ENCODE measurements at regions not wholly inside any gene's neighbourhood (a gene's known extent, or its start where the extent isn't known, plus 50 kb on each side); places are given as distances from the start of the nearest gene placed in this dataset.
A peak's percentile ranks its signal among the peaks of the same experiment; 100 is the strongest.

DNA sequence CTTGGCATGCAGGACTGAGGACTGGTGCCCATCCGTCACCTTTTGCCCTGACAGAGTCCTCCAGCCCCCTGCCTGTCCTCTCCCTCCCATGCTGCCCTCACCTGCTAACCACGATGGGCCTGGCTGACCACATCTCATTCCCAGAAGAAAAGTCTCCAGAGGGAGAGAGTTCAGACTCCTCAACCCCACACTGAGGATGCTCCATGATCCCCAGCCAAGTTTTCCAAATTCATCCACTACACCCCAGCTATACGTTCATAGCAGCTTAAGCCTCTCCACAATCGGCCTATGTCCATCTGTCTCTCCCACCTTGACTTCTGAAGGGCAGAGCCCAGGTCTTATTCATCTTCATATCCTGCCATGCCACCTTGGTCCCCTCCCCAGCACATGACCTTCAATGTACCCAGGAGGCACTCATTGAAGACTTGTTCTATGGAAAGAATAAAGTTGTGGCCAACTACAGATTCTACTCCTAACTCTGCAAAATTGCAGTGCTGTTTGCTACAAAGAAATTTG lies 115.6 kb upstream of the ID2 start:
- ChIA-PET POLR2A (no interaction called here), CTCF (no interaction called here)
- no peak overlapping the region for H3K4me3 ChIP-seq (ENCODE audit: low read depth, low read length)
- TF ChIP-seq, protein P1, sequence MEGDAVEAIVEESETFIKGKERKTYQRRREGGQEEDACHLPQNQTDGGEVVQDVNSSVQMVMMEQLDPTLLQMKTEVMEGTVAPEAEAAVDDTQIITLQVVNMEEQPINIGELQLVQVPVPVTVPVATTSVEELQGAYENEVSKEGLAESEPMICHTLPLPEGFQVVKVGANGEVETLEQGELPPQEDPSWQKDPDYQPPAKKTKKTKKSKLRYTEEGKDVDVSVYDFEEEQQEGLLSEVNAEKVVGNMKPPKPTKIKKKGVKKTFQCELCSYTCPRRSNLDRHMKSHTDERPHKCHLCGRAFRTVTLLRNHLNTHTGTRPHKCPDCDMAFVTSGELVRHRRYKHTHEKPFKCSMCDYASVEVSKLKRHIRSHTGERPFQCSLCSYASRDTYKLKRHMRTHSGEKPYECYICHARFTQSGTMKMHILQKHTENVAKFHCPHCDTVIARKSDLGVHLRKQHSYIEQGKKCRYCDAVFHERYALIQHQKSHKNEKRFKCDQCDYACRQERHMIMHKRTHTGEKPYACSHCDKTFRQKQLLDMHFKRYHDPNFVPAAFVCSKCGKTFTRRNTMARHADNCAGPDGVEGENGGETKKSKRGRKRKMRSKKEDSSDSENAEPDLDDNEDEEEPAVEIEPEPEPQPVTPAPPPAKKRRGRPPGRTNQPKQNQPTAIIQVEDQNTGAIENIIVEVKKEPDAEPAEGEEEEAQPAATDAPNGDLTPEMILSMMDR (IDR thresholded peaks at IDR 0.05; ENCODE audit: insufficient read depth, low read length, missing control alignments) = no peak
- no peak for DNase-seq (ENCODE audit: low read depth, low spot score)

DNA sequence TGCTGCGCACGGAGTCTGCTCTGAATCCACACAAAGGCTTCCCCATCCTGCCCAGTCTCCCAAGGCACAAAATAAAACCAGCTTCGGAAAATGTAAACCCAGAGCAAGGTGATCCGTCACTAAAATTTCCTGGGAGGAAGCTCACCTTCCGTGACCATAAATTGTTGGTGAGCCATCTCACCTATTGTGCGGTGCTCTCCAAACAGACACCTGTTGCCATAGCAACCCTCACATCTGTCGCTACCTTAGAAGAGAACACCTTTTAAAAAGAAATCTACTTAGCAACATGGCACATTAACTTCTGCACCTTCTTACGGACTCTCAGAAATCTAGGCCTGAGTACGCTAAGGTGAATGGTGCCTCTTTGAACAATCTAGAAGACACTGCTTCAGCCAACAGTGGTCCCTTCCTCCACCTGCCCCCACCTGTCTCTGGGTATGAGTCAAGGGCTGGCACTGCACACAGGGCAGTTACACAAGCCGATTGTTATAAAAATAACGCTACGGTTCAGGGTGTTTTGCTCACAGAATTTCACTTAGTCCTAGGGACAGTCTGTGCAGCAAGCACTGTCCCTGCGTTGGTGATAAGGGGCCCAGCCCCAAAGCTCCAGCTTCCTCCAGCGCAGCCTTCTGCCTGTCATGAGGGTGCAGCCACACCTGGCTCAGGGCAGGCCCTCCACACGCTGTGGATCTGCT lies 114.9 kb upstream of the ID2 start:
- ChIA-PET POLR2A (no interaction called here), CTCF (no interaction called here)
- TF ChIP-seq, protein P1 (IDR thresholded peaks at IDR 0.05; ENCODE audit: insufficient read depth, low read length, missing control alignments) = no peak
- DNase-seq (ENCODE audit: low read depth, low spot score) = no peak
- H3K4me3 ChIP-seq (ENCODE audit: low read depth, low read length) = no peak overlapping the region

DNA sequence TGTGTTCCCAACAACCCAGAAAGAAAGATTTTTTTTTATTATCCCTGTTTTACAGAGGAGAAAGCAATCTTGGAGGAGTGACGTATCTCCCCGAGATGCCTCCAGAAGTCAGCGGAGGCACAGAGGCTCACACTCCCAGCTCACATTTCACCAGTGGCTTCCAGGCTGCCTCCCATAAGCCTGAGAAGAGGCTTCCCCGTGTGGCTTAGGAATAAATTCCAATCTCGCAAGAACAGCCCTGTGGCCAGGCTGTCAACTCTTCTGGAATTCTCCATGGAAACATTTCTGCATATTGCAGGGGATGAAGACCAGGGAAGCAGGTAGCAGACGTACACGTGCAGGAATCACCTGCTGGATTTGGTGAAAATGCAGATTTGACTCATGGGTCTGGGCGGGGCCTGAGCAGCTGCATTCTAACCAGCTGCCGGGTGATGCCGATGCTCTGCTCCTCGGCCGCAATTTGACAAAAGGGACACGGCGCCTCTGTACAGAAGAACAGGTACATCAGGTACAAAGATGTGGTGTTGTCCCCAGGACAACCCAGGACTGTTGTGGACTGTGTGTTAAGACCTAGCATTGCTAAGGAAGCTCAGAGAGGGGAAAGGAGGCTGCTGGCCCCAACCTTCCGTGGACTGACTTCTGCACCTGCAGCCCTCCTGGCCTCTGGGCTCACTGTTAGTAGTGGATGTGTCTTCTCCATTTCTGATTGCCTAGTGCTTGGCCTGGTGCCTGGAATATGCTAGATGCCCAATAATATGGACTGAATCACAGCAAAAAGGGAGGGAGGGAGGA lies 114.2 kb upstream of the ID2 start:
- CTCF ChIA-PET = no interaction called here
- H3K4me3 ChIP-seq (ENCODE audit: low read depth, low read length) = no peak overlapping the region
- POLR2A ChIA-PET = no interaction called here
- TF ChIP-seq, protein P1 (IDR thresholded peaks at IDR 0.05; ENCODE audit: insufficient read depth, low read length, missing control alignments) = no peak
- peak; percentile 12 for DNase-seq (ENCODE audit: low read depth, low spot score)

DNA sequence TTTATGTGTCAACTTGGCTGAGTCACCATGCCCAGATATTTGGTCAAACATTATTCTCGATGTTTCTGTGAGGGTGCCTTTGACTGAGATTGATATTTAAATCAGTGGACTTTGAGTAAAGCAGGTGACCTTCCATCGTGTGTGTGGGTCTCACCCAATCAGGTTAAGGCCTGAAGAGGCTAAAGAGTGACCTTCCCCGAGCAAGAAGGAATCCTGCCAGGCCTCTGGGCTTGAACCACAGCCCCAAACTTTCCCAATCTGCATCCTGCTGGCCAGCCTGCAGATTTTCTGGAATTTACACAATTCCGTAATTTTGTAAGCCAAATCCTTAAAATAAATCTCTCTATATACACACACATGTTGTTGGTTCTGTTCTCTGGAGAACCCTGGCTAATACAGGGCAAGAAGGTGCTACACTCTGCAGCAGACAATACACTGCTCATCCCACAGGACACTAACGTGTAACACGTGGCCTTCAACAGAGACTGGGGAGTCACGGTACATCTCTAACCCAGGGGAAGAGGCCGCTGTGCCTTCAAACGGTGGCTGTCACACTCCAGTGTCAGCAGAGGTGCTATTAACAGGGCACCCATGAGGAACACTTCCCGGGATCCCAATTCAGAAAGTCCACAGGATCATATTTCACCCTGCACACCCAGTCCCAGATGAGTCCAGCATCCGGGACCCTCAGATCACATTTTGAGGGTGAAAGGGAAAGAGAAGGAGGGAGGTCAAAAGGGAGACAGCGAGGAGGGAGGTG lies 113.1 kb upstream of the ID2 start:
- H3K4me3 ChIP-seq (ENCODE audit: low read depth, low read length) = no peak overlapping the region
- no peak for DNase-seq (ENCODE audit: low read depth, low spot score)
- ChIA-PET CTCF (no interaction called here), POLR2A (no interaction called here)
- TF ChIP-seq, protein P1 (IDR thresholded peaks at IDR 0.05; ENCODE audit: insufficient read depth, low read length, missing control alignments) = no peak

DNA sequence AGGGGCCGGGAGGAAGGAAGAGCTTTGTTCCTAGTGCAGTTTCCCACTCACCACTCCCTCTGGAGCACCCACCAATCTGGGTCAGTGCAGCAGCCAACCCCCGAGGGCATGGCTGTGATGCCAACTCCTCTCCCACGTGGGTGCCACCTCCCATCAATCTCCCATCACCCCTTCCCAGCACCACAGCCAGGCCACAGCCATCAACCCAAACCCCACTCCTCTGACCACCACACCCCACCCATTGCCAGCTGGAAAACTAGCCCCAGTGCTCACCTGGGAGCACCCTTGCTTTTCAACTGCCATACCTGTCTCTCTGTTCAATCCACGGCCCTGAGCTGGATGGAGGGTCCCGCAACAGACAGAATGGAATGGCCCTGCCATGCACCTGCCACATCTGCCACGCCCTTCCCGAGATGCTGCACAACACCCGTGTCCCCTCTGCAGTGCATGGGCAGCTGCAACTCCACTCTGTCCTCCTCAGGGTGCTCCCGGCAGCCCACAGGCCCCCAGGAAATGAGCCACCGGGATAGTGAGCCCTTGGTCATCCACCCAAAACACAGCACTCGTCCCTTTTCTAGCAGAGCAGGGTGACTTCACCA lies 112.4 kb upstream of the ID2 start:
- H3K4me3 ChIP-seq (ENCODE audit: low read depth, low read length) = no peak overlapping the region
- CTCF ChIA-PET = no interaction called here
- DNase-seq (ENCODE audit: low read depth, low spot score) = no peak
- POLR2A ChIA-PET = no interaction called here
- TF ChIP-seq, protein P1 (IDR thresholded peaks at IDR 0.05; ENCODE audit: insufficient read depth, low read length, missing control alignments) = no peak
